NOMO-1 (cell line): ENCODE measurements at regions not wholly inside any gene's neighbourhood (a gene's known extent, or its start where the extent isn't known, plus 50 kb on each side); places are given as distances from the start of the nearest gene placed in this dataset.

Experiments used
- DNase-seq, 2 experiments: peaks; one replicate each; lab custom pipeline; 2025; ENCODE audit not compliant: unreplicated experiment in 2 of 2; lab: John Stamatoyannopoulos, UW

DNA sequence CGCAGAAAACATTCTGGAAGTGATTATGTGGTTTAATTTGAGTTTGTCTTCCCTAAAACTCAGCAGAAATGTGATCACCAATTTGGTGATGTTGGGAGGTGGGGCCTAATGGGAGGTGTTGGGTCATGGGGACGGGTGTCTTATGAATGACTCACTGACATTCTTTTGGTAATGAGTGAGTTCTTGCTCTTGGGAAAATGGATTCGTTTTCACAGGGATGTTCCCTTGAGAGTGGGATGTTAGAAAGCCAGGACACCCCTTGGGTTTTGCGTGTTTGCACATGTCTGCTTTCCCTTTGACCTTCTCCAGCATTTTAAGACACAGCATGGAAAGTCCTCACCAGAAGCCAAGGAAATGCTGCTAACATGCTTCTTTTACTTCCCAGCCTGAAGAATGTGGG is 321.5 kb upstream of the NT5C1B start:
- no peak for DNase-seq

DNA sequence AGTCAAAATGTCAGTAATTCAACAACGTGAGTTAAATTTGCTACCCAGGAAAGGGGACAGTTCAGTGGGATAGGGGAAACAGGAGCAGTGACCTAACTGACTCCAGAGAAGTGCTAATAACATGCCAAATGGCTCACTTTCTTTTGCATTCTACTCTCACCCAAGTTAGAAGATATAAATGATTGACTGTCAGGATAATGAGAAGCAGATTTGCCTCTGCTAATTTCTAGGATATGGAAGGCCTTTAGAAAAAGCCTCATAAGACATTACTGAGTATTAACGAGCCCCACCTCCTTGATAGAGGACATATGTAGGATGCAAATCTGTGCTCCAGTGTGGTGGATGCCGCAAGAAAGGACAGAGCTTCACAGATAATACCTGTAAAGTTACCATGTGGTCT is 318.6 kb upstream of the NT5C1B start:
- DNase-seq, result no peak

DNA sequence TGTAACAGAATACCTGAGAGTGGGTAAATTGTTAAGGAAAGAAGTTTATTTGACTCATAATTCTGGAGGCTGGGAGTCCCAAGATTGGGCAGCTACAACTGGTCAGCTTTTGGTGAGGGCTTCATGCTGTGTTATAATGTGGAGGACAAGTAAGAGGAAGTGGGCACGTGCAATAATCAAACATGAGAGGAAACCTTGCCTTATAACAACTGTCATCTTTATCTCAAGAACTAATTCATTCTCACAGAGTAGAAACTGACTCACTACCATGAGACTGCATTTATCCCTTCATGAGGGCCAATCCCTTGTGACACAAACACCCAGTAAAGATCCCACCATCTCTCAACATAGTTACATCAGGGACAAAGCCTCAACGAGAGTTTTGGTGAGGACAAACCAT is 318.1 kb upstream of the NT5C1B start:
- DNase-seq, result no peak

DNA sequence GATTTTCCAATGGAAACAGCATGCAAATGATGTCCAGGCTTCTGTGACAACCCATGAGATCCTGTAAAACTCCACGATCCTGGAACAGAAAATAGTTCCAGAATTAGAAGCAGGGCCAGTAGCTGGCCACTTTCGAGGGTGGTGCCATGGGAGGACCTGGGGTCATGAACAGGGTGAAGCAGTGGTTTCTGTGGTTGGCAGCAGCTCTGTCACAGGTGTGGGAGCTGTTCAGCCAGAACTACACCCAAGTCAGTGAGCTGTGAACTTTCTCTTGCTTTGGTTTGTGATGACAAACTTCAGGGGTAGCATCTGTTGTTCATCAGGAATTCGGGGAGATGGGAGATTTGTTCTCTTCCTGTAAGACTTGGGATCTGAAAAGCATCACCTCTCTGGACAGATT is 314.4 kb upstream of the NT5C1B start:
- no peak for DNase-seq

DNA sequence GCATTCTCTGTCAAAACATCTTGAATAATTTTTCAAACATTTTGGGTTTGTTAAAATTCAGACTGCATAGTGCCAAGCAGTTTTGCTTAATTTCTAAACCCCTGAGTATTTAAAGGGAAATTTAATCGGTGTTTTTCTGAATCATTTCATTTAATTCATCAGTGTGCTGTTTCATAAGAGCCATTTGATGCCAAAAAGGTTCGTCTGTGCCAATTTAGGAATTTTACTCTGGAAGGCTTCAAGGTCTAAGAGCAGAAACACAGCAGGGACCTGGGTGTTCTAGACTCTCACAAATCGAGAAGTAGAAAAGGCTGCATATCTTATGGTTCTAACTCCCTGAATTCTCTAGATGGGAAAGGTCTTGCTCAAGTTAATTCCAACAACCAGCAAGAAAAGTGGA is 311.9 kb upstream of the NT5C1B start:
- DNase-seq, result no peak

DNA sequence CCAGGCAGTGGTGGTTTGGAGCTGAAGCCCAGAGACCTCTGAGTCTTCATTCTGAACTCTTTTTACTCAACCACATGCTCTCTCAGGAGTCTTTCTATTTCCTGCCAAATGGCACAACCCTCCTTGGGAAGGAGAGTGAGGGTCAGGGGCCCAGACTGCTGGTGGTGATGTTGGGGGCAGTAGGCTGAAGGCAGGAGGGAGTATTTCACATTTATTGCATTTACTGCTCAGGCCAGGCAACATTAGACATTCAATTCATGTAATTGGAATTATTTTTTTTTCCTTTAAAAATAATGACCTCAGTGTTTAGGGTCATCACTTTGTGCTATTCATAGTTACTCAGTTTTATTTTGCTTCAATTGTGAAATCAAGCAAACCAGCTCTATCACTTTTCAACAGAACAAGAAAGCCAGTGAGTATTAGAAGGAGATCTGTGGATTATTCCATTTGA is 311.3 kb upstream of the NT5C1B start:
- no peak for DNase-seq

DNA sequence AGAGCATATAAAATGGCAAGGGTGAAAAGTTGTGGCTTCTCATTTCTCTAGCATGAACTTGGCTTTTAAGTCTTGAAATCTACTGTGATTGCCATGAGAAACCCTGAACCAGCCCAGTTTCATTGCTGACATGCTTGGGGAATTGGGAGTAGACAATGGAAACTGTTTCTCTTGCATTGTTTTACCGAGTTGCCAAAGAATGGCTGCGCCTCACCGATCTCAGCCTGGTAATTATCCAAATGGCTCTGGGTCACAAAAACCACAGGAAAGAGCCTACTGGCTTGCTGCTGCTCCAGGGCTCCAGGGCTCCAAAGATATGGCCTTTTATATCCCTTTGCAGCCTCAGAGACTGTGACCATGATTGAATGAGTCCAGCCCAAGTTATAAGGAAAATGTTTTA is 310.4 kb upstream of the NT5C1B start:
- no peak for DNase-seq

DNA sequence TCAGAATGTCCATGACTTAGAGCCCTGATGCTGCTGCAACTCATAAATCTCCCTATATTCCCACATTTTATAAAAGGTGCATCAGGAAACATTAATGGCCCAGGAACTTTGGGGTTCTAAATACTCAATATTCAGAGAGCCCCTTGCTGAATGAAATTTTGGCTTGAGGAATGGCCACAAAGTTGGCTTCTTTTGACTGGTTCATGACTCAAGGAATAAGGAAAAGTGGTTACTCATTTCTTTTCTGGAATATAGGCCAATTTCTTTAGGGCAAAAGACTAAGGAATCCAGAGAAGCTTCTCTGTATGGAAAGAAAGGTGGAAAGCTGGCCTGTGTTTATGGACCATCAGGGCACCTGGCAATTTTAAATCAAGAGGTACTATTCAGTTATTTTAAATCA is 308.9 kb upstream of the NT5C1B start:
- DNase-seq, result no peak

DNA sequence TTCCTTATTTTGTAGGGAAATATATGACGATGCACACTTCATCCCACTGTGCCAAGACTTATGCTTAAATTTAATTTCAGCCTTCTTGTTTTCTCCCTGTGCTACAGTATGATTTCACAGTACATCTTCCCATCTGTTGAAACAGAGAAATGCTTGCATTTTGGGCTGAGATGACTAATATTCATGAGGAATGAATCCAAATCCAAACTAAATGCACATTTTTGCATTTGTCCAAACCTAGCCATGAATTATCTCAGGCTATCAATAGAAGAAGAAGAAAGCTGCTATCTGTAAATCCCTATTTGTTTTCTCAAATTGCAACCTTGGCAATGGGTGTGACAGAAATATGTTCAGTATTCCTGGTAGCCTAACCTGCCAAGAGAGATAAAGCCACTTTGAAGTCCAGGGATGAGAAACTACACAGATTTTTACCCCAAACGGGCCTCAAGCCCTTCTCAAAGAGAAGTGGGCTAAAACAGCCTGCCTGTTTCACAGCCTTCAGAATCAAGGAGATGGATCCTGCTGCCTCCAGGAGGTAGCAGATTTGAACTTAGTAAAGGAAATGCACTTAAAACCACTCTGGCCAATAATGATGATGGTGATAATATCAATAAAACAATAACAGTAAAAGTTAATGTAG is 306.9 kb upstream of the NT5C1B start:
- no peak for DNase-seq

DNA sequence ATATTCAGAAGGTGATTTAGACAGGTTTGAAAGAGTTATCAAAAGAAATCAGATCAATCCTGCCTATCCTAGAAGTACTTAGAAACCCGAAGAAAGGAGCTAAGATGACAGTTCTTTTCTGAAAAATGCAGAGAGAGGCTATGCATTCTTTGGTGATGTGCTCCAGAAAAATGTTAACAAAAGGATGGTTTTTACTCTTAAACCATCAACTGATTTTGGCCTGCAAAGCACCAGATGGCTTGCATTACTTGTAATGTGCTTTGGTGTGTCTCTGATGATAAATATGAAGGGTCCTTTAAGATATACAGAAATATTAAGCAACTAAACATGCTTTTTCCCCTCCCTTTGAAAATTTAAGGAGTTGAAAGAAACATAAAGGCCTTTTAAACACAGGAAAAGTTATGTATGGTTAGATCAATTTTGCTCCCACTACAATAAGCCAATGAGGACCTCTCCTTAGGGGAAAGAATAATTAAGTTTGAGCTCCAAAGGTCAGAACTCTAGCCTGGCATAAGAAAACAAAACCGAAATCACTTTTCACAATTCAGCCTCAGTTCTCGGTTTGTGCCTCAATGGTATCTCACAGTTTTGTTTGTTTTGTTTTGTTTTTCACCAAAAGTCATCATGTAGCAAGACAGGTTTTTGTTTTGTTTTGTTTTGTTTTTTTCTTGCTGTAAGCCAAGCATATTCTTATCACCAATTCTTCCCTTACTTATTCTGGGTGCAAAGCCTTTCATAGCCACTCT is 302.4 kb upstream of the NT5C1B start:
- DNase-seq, result no peak

DNA sequence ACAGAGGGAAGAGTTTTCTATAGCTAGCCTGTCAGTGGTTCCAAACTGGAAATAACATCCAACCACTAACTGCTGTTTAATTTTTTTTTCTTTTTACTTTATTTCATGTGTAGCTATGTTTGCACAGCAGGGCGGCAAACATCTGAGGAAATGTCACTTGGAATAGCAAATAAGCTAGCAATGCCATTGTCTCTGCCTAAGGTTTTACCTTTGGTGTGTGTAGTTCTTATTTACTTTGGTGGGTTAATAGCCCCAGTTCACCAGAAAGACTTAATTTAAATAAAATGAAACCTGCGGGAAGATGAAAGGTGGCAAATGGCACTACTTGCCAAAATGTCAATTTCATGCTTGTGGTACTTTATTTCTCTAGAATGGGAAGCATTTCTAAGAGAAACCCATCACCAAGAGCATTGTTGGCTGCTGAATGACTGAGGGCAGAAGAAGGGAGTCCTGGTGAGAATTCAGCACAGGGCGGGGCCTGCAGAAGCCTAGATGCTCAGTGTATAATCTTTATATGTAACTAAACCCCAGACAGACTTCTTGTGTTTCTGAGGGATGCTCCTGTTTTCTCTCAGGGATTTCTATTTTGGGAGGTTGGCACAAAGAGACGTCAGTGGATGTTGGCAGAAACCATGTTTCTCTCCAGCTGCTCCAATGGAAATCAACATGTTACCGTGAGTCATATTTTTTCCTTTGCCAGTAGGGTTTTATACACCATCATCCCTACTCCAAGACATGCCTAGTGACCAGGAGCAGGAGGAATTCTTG is 300.4 kb upstream of the NT5C1B start:
- no peak for DNase-seq

DNA sequence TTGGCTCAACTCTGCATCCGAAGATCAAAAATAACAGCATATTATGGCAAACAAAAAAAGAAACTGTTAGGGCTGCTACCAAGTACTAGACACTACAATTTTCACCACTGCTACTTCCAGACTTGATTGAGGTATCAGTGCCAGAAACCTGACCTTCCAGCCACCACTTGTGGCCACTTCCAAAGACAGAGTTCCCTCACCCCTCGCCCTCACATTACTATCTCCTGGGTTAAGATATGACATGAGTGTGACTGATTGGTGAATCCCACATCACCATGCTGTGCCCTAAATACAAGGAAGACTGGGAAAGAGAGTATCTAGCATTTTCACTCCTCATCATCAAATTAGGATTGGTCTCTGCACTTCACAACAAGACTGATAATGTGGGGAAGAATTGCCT is 296.1 kb upstream of the NT5C1B start:
- no peak for DNase-seq

DNA sequence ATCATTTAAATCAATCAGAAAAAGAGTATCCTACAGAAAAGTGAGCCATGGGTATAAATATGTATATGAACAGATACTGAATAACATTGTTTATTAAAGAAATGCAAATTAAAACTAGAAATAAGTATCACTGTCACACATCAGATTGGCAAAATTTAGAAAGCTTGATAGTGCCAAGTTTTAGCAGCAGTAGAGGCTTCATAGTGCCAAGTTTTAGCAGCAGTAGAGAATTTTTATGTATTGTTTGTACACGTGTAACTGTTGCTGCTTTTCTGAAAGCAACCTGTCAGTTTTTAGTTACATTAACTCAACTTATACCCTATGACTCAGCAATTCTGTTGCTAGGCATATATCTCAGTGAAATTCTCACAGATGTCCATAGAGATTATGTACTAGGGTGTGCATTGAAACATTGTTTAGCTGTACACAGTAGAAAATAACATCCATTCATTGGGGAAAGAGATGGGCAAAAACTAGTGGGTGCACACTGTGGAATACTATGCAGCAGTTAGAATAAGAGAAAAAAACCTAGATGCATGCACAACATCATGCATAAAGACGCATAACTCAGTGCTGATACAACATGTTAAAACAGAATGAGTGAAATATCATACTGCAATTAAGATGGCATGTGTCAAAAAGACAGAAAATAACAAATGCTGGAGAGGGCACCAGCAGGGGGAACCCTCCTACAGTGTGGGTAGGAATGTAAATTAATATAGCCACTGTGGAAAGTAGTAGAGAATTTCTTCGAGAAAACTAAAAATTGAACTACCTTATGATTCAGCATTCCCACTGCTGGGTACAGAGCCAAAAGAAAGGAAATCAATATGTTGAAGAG is 294.5 kb upstream of the NT5C1B start:
- DNase-seq, result no peak

DNA sequence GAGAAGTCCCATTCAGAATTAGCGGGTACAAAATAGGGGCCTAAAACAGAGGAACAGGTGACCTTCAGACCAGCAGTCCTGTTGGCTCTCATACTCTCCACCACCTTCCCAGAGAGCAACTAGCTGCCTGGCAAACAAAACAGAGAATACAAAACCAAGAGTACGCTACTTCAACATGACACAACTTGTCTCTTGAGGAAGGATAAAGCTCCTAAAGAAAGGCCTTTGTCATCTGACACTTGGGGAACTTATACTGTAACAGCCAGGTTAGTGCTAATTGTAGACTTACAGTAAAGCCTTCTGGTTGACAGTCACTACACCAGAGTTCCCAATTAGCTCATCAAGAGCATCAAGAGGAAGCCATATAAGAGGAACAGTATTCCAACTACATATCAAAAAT is 282.1 kb upstream of the NT5C1B start:
- DNase-seq, result no peak

DNA sequence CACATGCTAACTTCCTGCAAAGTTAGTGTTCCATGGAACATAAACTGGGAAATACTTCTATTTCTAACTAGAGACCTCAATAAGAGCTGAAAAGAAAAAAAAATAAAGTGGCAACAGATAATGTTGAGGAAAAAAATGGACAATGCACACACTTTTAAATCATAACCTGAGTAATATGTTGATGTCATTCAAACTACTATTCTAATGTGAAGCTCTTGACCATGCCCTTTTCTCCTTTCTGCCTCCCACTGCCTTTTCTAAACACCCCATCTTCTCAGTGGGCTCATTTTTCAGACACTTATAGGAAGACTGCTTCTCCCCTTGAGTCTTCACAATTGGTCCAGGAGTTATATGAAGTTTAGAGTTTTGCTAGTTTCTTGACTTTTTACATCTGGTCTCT is 280.9 kb upstream of the NT5C1B start:
- DNase-seq, result no peak

DNA sequence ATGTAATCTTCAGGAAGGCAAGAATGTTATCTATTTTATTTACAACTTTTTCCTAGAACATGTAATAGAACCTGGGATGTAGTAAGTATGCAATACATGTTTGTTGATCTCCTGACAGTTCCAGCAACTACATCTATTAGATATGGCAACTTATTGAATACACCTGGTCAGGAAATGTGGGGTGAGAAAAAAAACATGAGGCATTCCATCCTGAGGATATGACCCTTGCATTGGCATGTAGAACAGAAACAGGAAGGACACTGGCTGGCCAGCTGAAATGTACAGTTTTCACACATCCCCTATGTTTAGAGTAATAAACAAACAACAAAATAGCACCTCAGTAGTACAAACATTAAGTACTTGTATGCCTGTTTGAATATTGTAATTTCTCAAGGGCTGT is 272.6 kb upstream of the NT5C1B start:
- DNase-seq, result no peak

DNA sequence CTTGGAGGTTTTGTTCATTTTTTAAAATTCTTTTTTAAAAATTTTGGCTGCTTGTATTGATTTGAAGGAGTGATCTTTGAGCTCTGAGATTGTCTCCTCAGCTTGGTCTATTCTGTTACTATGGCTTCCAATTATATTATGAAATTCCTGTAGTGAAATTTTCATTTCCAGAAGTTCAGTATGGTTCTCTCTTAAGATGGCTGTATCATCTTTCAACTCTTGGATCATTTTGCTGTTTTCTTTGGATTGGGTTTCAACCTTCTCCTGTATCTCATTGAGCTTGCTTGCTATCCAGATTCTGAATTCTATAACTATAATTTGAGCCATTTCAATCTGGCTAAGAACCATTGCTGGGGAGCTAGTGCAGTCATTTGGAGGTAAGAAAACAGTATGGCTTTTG is 270.8 kb upstream of the NT5C1B start:
- no peak for DNase-seq

DNA sequence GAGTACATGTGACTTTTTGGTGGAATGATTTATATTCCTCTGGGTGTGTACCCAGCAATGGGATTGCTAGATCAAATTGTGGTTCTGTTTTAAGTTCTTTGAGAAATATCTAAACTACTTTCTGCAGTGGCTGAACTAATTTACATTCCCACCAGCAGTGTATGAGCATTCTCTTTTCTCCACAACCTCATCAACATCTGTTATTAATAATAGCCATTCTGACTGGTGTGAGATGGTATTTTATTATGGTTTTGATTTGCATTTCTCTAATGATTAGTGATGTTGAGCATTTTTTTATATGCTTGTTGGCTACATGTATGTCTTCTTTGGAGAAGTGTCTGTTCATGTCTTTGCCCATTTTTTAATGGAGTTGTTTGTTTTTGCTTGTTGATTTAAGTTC is 267.4 kb upstream of the NT5C1B start:
- DNase-seq, result no peak

DNA sequence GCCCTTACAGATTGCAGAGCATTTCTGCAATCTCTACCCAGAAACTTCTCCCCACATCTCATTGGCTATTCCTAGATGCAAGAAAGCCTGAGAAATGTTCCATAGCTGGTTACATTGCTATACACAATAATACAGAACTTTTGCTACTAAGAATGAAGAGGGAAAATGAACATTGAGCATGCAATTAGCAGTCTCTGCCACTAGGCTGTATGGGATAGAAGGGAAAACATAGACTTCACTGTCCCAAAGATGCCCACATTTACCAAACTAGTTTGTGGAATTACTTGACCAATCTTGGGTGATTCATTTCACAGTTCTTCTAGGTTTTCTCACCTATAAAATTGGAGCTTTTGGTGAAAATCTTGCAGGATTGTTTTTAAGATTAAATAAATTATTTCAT is 265.7 kb upstream of the NT5C1B start:
- no peak for DNase-seq

DNA sequence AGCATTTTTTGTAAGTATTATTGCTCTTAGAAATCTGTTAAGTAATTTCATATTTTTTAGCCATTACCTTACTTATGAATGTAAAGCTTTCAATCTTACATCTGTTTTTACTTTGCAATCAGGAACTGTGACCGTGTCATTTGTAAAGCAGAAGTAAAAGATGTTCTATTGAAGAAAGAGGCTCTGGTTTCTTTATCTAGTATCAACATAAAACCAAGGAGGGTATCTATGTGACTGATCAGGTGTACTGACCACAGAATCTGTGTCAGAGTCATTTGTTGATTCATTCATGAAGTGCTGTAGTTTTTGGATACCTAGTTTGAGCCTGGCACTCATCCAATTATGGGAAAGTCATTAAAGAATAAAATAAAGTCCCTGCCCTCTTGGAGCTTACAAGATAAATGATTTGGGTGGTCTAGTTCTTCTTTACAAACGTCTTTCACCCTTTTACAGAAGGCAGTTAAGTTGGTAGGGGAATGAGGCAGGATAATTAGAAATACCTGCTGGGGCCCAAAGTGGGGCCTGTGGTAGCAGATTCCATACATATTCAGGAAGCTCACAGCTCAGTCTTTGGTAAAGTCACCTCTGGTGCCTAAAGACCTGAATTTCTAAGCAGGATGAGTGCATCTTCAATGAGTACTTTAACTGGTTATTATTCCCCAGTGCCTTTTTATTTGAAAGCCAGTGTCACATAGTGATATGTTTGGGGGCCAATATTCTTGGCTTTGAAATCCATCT is 260.6 kb upstream of the NT5C1B start:
- no peak for DNase-seq
